ENCODE measurements at regions not wholly inside any gene's neighbourhood (a gene's known extent, or its start where the extent isn't known, plus 50 kb on each side); places are given as distances from the start of the nearest gene placed in this dataset.
"Not testable (repeated sequence)": the region's sequence is repeated elsewhere in the genome, so short reads cannot be mapped to it uniquely, and the experiment has no call there.

GRCh38 chr6:84943905-84944304 is 179.5 kb upstream of the TBX18 start:
- Histone ChIP-seq H3K4me3 (ENCODE audit: low read depth in 1 of 3, low read length in 3 of 3) (no peak overlapping the region), H3K27me3 (ENCODE audit: control insufficient read depth in 4 of 4, insufficient read depth in 4 of 4, low read length in 3 of 4) (no peaks in the 10 kb centered on the region), H3K36me3 (ENCODE audit: control insufficient read depth in 4 of 4, insufficient read depth in 3 of 4, low read depth in 1 of 4, low read length in 3 of 4) (no peaks in the 10 kb centered on the region), H3K9ac (ENCODE audit: low read depth in 1 of 2, low read length in 2 of 2) (no peak overlapping the region), H3K27ac (ENCODE audit: low read depth in 1 of 2, low read length in 2 of 2) (no peak overlapping the region), H3K4me1 (ENCODE audit: control insufficient read depth in 4 of 4, insufficient read depth in 4 of 4, low read length in 3 of 4) (no peaks in the 10 kb centered on the region), H3K9me3 (ENCODE audit: control insufficient read depth in 4 of 4, low read length in 3 of 4) (peaks cover 0 to under 1% (median 0%) of the 10 kb centered on the region in 4 donors)
- WGBS = 97% methylated on average over 1 of the region's 1 CpG
- DNase-seq (ENCODE audit: low spot score) = no peak
- TF ChIP-seq FOXA1 (IDR thresholded peaks at IDR 0.05) (no peak), TAF1 (conservative IDR thresholded peaks at IDR 0.05) (no peak), JUND (IDR thresholded peaks at IDR 0.05) (no peak), YY1 (IDR thresholded peaks at IDR 0.05) (no peak), SP1 (IDR thresholded peaks at IDR 0.05) (no peak), GABPA (IDR thresholded peaks at IDR 0.05 in 1 of 2, conservative IDR thresholded peaks at IDR 0.05 in 1 of 2) (no peak), RAD21 (IDR thresholded peaks at IDR 0.05) (no peak), RXRA (IDR thresholded peaks at IDR 0.05) (no peak), EGR1 (IDR thresholded peaks at IDR 0.05; ENCODE audit: low read depth in 2 of 2) (no peak), FOXA2 (IDR thresholded peaks at IDR 0.05) (no peak)

GRCh38 chr6:84941609-84942008 is 177.2 kb upstream of the TBX18 start:
- not testable (repeated sequence) for H3K9me3 ChIP-seq (ENCODE audit: control insufficient read depth in 4 of 4, low read length in 3 of 4); H3K4me3 ChIP-seq (ENCODE audit: low read depth in 1 of 3, low read length in 3 of 3); DNase-seq (ENCODE audit: low spot score); H3K27ac ChIP-seq (ENCODE audit: low read depth in 1 of 2, low read length in 2 of 2); H3K9ac ChIP-seq (ENCODE audit: low read depth in 1 of 2, low read length in 2 of 2); H3K27me3 ChIP-seq (ENCODE audit: control insufficient read depth in 4 of 4, insufficient read depth in 4 of 4, low read length in 3 of 4); H3K36me3 ChIP-seq (ENCODE audit: control insufficient read depth in 4 of 4, insufficient read depth in 3 of 4, low read depth in 1 of 4, low read length in 3 of 4); H3K4me1 ChIP-seq (ENCODE audit: control insufficient read depth in 4 of 4, insufficient read depth in 4 of 4, low read length in 3 of 4)

GRCh38 chr6:84929212-84929611 is 164.8 kb upstream of the TBX18 start:
- Histone ChIP-seq H3K27ac (ENCODE audit: low read depth in 1 of 2, low read length in 2 of 2) (no peak overlapping the region), H3K9ac (ENCODE audit: low read depth in 1 of 2, low read length in 2 of 2) (no peak overlapping the region), H3K4me3 (ENCODE audit: low read depth in 1 of 3, low read length in 3 of 3) (no peak overlapping the region), H3K36me3 (ENCODE audit: control insufficient read depth in 4 of 4, insufficient read depth in 3 of 4, low read depth in 1 of 4, low read length in 3 of 4) (no peaks in the 10 kb centered on the region), H3K9me3 (ENCODE audit: control insufficient read depth in 4 of 4, low read length in 3 of 4) (no peaks in the 10 kb centered on the region), H3K4me1 (ENCODE audit: control insufficient read depth in 4 of 4, insufficient read depth in 4 of 4, low read length in 3 of 4) (no peaks in the 10 kb centered on the region), H3K27me3 (ENCODE audit: control insufficient read depth in 4 of 4, insufficient read depth in 4 of 4, low read length in 3 of 4) (no peaks in the 10 kb centered on the region)
- no peak for DNase-seq (ENCODE audit: low spot score)
- TF ChIP-seq TAF1 (conservative IDR thresholded peaks at IDR 0.05) = no peak
- TF ChIP-seq HNF4A (conservative IDR thresholded peaks at IDR 0.05) = no peak
- no peak for TF ChIP-seq YY1 (IDR thresholded peaks at IDR 0.05)
- TF ChIP-seq GABPA (IDR thresholded peaks at IDR 0.05 in 1 of 2, conservative IDR thresholded peaks at IDR 0.05 in 1 of 2) = no peak
- no peak for TF ChIP-seq JUND (IDR thresholded peaks at IDR 0.05)
- WGBS = 77% methylated on average over 1 of the region's 1 CpG

GRCh38 chr6:84927551-84927950 is 163.2 kb upstream of the TBX18 start:
- no peaks in the 10 kb centered on the region for H3K27me3 ChIP-seq (ENCODE audit: control insufficient read depth in 4 of 4, insufficient read depth in 4 of 4, low read length in 3 of 4)
- no peak overlapping the region for H3K4me3 ChIP-seq (ENCODE audit: low read depth in 1 of 3, low read length in 3 of 3)
- H3K9ac ChIP-seq (ENCODE audit: low read depth in 1 of 2, low read length in 2 of 2) = no peak overlapping the region
- H3K36me3 ChIP-seq (ENCODE audit: control insufficient read depth in 4 of 4, insufficient read depth in 3 of 4, low read depth in 1 of 4, low read length in 3 of 4) = no peaks in the 10 kb centered on the region
- TF ChIP-seq FOXA2 (IDR thresholded peaks at IDR 0.05) = no peak
- no peak for TF ChIP-seq ZBTB33 (IDR thresholded peaks at IDR 0.05)
- no peak for TF ChIP-seq SP1 (IDR thresholded peaks at IDR 0.05)
- no peak for TF ChIP-seq GABPA (IDR thresholded peaks at IDR 0.05 in 1 of 2, conservative IDR thresholded peaks at IDR 0.05 in 1 of 2)
- TF ChIP-seq RAD21 (IDR thresholded peaks at IDR 0.05) = no peak
- no peak for TF ChIP-seq ATF3 (IDR thresholded peaks at IDR 0.05)
- no peak for TF ChIP-seq TAF1 (conservative IDR thresholded peaks at IDR 0.05)
- TF ChIP-seq NR2F2 (IDR thresholded peaks at IDR 0.05) = no peak
- TF ChIP-seq EGR1 (IDR thresholded peaks at IDR 0.05; ENCODE audit: low read depth in 2 of 2) = no peak
- no peak for TF ChIP-seq YY1 (IDR thresholded peaks at IDR 0.05)
- TF ChIP-seq REST (IDR thresholded peaks at IDR 0.05) = no peak
- no peak for TF ChIP-seq CTCF (IDR thresholded peaks at IDR 0.05; ENCODE audit: low read depth, low read length, missing input control)
- no peak for TF ChIP-seq HNF4A (conservative IDR thresholded peaks at IDR 0.05)
- TF ChIP-seq MAX (IDR thresholded peaks at IDR 0.05) = no peak
- no peaks in the 10 kb centered on the region for H3K4me1 ChIP-seq (ENCODE audit: control insufficient read depth in 4 of 4, insufficient read depth in 4 of 4, low read length in 3 of 4)
- H3K9me3 ChIP-seq (ENCODE audit: control insufficient read depth in 4 of 4, low read length in 3 of 4) = no peaks in the 10 kb centered on the region
- no peak overlapping the region for H3K27ac ChIP-seq (ENCODE audit: low read depth in 1 of 2, low read length in 2 of 2)
- no peak for DNase-seq (ENCODE audit: low spot score)
